GM10266 (cell line): ENCODE measurements at regions not wholly inside any gene's neighbourhood (a gene's known extent, or its start where the extent isn't known, plus 50 kb on each side); places are given as distances from the start of the nearest gene placed in this dataset.

Source experiments
- DNase-seq: peaks from one replicate; pipeline ENCODE4 v3.0.0; 2012; ENCODE audit errors: extremely low spot score
- TF ChIP-seq, protein P1 (sequence below): IDR thresholded peaks from 2 replicates; pipeline ENCODE4 v1.5.1; 2012; ENCODE audit warnings: mild to moderate bottlenecking, low read depth; ENCODE audit not compliant: control insufficient read depth, insufficient read depth; ENCODE audit errors: missing control alignments

DNA sequence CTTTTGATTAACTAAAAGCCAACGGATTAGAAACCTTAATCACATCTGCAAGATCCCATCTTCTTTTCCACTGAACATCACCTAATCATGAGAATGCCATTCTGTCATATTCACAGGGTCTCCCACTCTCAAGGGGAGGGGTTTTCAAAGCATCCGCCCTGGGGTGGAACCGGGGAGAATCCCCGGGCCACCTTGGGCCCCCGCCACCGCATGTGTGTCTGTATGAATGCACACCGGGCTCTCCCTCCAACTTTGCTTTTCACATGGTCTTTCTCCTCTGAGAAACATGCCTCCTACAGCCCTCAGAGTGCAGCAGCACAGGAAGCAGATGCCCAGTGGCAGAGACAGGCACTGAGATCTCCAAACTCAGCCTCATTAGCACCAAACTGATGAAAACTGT, 233.2 kb upstream of the PPP2R2D start:
- TF ChIP-seq, protein P1, sequence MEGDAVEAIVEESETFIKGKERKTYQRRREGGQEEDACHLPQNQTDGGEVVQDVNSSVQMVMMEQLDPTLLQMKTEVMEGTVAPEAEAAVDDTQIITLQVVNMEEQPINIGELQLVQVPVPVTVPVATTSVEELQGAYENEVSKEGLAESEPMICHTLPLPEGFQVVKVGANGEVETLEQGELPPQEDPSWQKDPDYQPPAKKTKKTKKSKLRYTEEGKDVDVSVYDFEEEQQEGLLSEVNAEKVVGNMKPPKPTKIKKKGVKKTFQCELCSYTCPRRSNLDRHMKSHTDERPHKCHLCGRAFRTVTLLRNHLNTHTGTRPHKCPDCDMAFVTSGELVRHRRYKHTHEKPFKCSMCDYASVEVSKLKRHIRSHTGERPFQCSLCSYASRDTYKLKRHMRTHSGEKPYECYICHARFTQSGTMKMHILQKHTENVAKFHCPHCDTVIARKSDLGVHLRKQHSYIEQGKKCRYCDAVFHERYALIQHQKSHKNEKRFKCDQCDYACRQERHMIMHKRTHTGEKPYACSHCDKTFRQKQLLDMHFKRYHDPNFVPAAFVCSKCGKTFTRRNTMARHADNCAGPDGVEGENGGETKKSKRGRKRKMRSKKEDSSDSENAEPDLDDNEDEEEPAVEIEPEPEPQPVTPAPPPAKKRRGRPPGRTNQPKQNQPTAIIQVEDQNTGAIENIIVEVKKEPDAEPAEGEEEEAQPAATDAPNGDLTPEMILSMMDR, result no peak
- no peak for DNase-seq

GRCh38 chr10:131668903-131669302, 231.9 kb upstream of the PPP2R2D start:
- no peak for DNase-seq
- TF ChIP-seq, protein P1, result no peak

DNA sequence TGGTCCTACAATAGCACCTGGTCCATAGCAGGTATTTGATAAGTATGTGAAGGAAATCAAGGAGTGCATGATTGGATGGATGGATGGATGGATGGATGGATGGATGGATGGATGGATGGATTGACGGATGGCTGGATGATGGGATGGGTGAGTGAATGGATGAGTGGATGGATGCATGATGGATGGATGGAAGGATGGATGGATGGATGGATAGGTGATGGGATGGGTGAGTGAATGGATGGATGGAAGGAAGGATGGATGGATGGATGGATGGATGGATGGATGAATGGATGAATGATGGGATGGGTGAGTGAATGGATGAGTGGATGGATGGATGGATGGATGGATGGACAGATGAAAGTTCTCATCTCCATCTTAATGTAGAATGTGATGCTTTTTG, 231.0 kb upstream of the PPP2R2D start:
- DNase-seq, result no peak
- TF ChIP-seq, protein P1, result no peak

GRCh38 chr10:131670341-131670740, 230.5 kb upstream of the PPP2R2D start:
- no peak for DNase-seq
- TF ChIP-seq, protein P1, result no peak

DNA sequence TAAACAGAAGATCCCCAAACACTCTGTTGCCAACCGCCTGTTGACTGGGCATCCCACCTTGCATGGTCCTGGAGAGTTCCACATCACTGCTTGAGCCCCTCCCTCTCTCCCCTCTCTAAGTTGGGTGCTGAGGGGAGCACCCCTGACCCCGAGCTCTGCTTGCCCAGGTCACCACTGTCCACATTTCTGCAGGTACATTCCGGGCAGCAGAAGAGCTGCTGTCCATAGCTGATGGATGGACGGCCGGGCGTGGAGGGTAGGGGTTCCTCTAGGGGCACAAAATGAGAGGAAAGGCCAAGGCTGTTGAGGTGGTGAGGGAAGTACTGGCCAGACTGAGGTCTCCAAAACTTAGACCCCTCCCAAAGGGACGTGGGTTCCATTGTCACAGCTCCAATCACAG, 227.4 kb upstream of the PPP2R2D start:
- TF ChIP-seq, protein P1, result no peak
- no peak for DNase-seq

GRCh38 chr10:131674130-131674529, 226.7 kb upstream of the PPP2R2D start:
- DNase-seq, result no peak
- TF ChIP-seq, protein P1, result no peak

DNA sequence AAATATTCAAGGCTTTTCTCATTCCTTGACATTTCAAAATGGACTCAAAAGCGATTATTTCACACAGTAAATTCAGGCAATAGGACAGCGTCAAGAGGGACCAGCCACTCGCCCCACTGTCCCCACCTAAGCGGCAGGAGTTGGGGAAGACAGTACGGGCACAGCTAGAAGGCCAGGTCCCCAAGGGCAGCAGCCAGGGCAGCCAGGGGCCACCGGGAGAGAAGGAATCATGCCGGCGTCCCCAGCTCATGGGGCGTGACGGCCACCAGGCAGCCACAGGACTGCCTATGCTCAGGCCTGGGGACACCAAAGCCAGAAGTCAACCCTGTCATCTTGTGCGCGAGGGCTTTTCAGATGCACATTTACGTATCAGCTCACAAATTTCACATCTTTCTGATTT, 225.7 kb upstream of the PPP2R2D start:
- TF ChIP-seq, protein P1, result no peak
- DNase-seq, result no peak
